ENCODE measurements at regions not wholly inside any gene's neighbourhood (a gene's known extent, or its start where the extent isn't known, plus 50 kb on each side); places are given as distances from the start of the nearest gene placed in this dataset.

DNA sequence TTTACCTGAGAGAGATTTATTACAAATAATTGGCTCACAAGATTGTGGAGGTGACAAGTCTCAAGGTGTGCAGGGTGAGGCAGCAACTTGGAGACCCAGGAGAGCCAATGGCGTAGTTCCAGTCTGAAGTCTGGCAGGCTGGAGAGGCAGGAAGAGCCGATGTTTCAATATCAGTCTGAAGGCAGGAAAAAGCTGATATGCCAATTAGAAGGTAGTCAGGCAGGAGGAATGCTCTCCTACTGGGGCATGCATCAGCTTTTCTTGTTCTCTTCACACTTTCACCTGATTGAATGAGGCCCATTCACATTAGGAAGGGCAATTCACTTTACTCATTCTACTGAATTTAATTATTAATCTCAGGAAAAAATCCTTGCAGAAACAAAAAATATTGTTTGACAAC, 1351.7 kb upstream of the ADGRL3 start:
- TF ChIP-seq, protein P1, sequence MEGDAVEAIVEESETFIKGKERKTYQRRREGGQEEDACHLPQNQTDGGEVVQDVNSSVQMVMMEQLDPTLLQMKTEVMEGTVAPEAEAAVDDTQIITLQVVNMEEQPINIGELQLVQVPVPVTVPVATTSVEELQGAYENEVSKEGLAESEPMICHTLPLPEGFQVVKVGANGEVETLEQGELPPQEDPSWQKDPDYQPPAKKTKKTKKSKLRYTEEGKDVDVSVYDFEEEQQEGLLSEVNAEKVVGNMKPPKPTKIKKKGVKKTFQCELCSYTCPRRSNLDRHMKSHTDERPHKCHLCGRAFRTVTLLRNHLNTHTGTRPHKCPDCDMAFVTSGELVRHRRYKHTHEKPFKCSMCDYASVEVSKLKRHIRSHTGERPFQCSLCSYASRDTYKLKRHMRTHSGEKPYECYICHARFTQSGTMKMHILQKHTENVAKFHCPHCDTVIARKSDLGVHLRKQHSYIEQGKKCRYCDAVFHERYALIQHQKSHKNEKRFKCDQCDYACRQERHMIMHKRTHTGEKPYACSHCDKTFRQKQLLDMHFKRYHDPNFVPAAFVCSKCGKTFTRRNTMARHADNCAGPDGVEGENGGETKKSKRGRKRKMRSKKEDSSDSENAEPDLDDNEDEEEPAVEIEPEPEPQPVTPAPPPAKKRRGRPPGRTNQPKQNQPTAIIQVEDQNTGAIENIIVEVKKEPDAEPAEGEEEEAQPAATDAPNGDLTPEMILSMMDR (conservative IDR thresholded peaks at IDR 0.05; ENCODE audit: low read depth, low read length): no peak
- no peak for TF ChIP-seq EZH2phosphoT487 (IDR thresholded peaks at IDR 0.05; ENCODE audit: borderline replicate concordance, low read length)

Measured in PC-3 (cell line).